Psoas muscle (tissue), 7 donors: ENCODE measurements at regions not wholly inside any gene's neighbourhood (a gene's known extent, or its start where the extent isn't known, plus 50 kb on each side); places are given as distances from the start of the nearest gene placed in this dataset.

Experiments used
- ATAC-seq, 4 donors: fragments of 200-7000 bp; cut with Tn5 transposase; one replicate each; pipeline ENCODE4 v1.9.1; 2020; ENCODE audit warnings: moderate library complexity in 3 of 4, mild to moderate bottlenecking in 2 of 4
- DNase-seq, 2 donors: peaks; one replicate each; pipeline ENCODE4 v3.0.0-alpha.2; 2020
- H3K27ac ChIP-seq: fragments of 200-600 bp; one replicate; pipeline ENCODE4 v1.8.0; 2022
- H3K27me3 ChIP-seq, 3 donors: fragments of 200-600 bp in 1 of 3; one replicate each; pipeline versions ENCODE4 v1.6.1 to v1.8.0; 2013 to 2022; ENCODE audit warnings: low read length in 2 of 3, mild to moderate bottlenecking in 2 of 3, moderate library complexity in 1 of 3; ENCODE audit not compliant: insufficient read depth in 3 of 3
- H3K36me3 ChIP-seq, 2 donors: fragments of 200-600 bp in 1 of 2; one replicate each; pipeline versions ENCODE4 v1.6.1 to v1.8.0; 2013 to 2022; ENCODE audit warnings: low read depth in 1 of 2, mild to moderate bottlenecking in 1 of 2, moderate library complexity in 1 of 2; ENCODE audit not compliant: insufficient read depth in 1 of 2
- H3K4me1 ChIP-seq: fragments of 200-600 bp; one replicate; pipeline ENCODE4 v1.8.0; 2022
- H3K4me3 ChIP-seq: fragments of 200-600 bp; one replicate; pipeline ENCODE4 v1.8.0; 2022; ENCODE audit warnings: mild to moderate bottlenecking
- H3K9me3 ChIP-seq: fragments of 200-600 bp; one replicate; pipeline ENCODE4 v1.8.0; 2022
- CTCF ChIP-seq: fragments of 200-600 bp; IDR thresholded peaks from one replicate; pipeline ENCODE4 v1.8.0; 2022; ENCODE audit warnings: antibody characterized with exemption
- WGBS, 3 donors: extraction: QIAGEN DNeasy Blood & Tissue Kit; methylation state at CpG; one replicate each; pipeline versions ENCODE4 v1.1.6 to v1.1.7; 2013; 5-methylcytosine and 5-hydroxymethylcytosine counted together
- intact Hi-C, 2 donors: fragments of 100-400 bp; cut with DNase I; formaldehyde crosslinking; loops; one replicate each; pipeline versions ENCODE4 v1.11.0 to v1.14.2; 2022
- donor health status: healthy with polysubstance abuse.
- donor health status: DM: no; HTN: no; CAD: no; lungs with moderate emphysema.
- donor health status: Bipolar disorder and iron deficiency.
- donor health status: healthy.
- donor health status: DM: yes; HTN: yes; CAD: no.
- donor health status: DM: no; HTN: no; CAD: no.
- donor health status: DM: yes; HTN: yes; CAD: no.

- Histone ChIP-seq H3K36me3 (no peaks in the 10 kb centered on the region), H3K4me1 (no peaks in the 10 kb centered on the region), H3K27ac (no peak overlapping the region), H3K9me3 (no peaks in the 10 kb centered on the region), H3K4me3 (no peak overlapping the region), H3K27me3 (no peaks in the 10 kb centered on the region)
- TF ChIP-seq CTCF = no peak
- DNase-seq = no peak
- intact Hi-C loops = no loop called here
- ATAC-seq = no peak
- WGBS, 3 donors = 33 to 40% (median 34%) methylated on average over 6 of the region's 6 CpGs
Observed at GRCh38 chr2:67954093-67954748, 108.6 kb downstream of the C1D start.

GRCh38 chr2:67955748-67956603, 106.8 kb downstream of the C1D start:
- H3K27me3 ChIP-seq = no peaks in the 10 kb centered on the region
- ATAC-seq (no peak), DNase-seq (no peak)
- TF ChIP-seq CTCF = no peak
- no peaks in the 10 kb centered on the region for H3K36me3 ChIP-seq
- WGBS, 3 donors = 75 to 76% (median 76%) methylated on average over 7 of the region's 7 CpGs
- intact Hi-C loops = no loop called here
- no peak overlapping the region for H3K4me3 ChIP-seq
- no peaks in the 10 kb centered on the region for H3K4me1 ChIP-seq
- H3K27ac ChIP-seq = no peak overlapping the region
- H3K9me3 ChIP-seq = no peaks in the 10 kb centered on the region

GRCh38 chr2:67965246-67965645, 97.6 kb downstream of the C1D start:
- Histone ChIP-seq H3K27ac (no peak overlapping the region), H3K36me3 (no peaks in the 10 kb centered on the region), H3K27me3 (no peaks in the 10 kb centered on the region), H3K4me3 (no peak overlapping the region), H3K9me3 (no peaks in the 10 kb centered on the region), H3K4me1 (no peaks in the 10 kb centered on the region)
- DNase-seq (no peak), ATAC-seq (no peak)
- 88 to 94% (median 92%) methylated on average over 3 of the region's 3 CpGs for WGBS, 3 donors
- intact Hi-C loops = no loop called here
- no peak for TF ChIP-seq CTCF

- ATAC-seq (no peak), DNase-seq (no peak)
- no peaks in the 10 kb centered on the region for H3K27me3 ChIP-seq
- no peaks in the 10 kb centered on the region for H3K9me3 ChIP-seq
- intact Hi-C loops = no loop called here
- TF ChIP-seq CTCF = no peak
- no peaks in the 10 kb centered on the region for H3K4me1 ChIP-seq
- no peak overlapping the region for H3K27ac ChIP-seq
- H3K36me3 ChIP-seq = no peaks in the 10 kb centered on the region
- no peak overlapping the region for H3K4me3 ChIP-seq
Observed at GRCh38 chr2:67970071-67970470, 92.7 kb downstream of the C1D start.
